Activated CD4-positive, alpha-beta T cell treated with anti-CD3 and anti-CD28 coated beads, Interleukin-2, amount 50 U/mL, for 24 hours (primary cell): ENCODE measurements at regions not wholly inside any gene's neighbourhood (a gene's known extent, or its start where the extent isn't known, plus 50 kb on each side); places are given as distances from the start of the nearest gene placed in this dataset.
"Not testable (repeated sequence)": the region's sequence is repeated elsewhere in the genome, so short reads cannot be mapped to it uniquely, and the experiment has no call there.

Source experiments
- DNase-seq, 2 donors: peaks; one replicate each; pipeline ENCODE4 v3.0.0-alpha.2; 2020; ENCODE audit warnings: low read depth in 1 of 2, low spot score in 1 of 2

- no peak for DNase-seq
Measured at GRCh38 chr16:86881861-86882273, 303.5 kb downstream of the FOXL1 start.

DNA sequence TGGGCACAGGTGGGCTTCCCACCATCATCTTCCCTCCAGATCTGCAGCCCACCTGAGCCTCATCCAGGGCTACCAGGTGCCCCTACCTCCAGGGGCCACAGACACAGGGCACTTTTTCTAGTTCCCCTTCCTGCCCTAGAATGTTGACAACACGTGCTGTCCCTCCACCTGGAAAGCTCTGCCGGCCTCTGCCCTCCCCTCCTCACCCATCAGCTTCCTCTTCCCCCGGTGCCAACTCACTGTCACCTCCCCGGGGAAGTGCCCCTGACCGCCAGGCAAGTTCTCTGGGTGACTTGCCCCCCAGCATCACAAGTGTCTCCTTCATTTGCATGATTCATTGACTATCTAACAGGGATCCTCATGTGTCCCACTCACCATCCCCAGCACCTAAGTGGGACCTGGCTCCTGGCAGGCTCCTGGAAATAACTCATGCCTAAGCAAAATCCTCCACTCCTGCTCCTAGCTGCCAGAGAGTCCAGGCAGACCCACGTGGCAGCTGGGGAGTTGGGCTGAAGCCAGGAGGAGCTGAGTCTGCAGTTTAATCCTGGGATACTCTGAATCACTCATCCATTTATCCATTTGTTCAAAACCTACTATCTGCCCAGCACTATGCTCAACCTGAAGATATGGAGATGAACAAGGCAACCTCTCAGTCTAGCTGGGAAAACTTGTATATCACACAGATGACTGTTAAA lies 304.4 kb downstream of the FOXL1 start:
- no peak for DNase-seq

GRCh38 chr16:86883583-86884389 lies 305.4 kb downstream of the FOXL1 start:
- no peak for DNase-seq

DNA sequence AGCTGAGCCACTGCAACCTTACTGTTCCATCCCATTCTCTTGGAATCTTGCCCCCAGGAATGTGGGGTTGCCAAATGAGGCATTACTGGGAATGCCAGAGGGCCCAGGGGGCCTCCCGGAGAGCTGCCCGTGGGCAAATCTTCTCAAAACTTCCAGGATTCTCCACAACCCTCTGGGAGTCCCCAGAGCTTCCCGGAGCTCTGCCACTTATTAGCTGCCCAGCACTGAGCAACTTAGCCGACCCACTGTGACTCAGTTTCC lies 306.0 kb downstream of the FOXL1 start:
- DNase-seq: no peak

DNA sequence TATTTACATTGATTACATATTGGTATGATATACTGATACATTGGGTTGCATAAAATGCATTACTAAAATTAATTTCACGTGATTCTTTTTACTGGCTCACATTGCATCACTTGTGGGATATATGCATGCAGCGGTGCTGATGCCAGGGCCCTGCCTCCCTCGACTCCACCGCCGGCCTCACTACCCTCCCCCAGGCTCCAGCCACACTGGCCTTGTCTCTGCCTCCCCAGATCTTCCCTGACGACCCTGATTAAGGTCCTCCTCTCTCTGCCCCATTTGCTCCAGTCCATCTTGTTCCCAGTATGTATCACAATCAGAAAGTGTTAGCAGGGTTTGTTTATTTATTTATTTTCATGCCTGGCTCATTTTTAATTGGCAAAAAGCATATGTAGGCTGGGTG lies 306.8 kb downstream of the FOXL1 start:
- DNase-seq: no peak

DNA sequence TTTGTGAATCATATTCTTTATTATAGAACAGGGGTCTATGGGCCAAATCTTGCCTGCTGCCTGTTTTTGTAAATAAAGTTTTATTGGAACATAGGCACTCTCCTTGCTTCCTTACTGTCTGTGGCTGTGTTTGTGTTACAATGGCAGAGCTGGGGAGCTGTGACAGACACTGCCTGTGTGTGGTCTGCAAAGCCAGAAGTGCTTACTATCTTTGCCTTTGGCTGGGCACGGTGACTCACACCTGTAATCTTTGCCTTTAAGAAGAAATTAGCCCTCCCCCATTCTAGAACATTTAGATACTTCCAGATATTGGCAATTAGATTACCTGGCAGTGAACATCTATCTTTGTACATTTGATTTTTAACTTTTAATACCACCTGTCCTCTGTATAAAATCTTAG lies 308.3 kb downstream of the FOXL1 start:
- no peak for DNase-seq

DNA sequence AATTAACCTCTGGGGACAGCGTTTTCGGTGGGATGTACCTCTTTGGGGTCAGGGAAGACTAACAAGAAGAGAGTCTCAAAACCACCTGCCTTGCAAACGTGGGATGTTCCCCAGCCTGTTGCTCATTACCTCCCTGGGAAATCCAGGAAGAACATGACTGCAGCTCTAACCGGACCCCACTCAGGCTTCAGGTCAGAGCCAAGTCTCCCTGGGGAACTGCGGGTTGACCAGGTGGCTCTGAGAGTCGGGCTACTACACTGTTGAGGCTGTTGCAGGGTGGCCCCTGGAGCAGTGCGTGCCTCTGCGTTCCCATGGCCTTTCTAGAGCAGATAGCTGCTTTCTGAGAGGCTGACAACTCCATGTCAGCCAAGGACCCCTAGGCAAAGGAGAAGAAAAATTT lies 309.1 kb downstream of the FOXL1 start:
- no peak for DNase-seq

DNA sequence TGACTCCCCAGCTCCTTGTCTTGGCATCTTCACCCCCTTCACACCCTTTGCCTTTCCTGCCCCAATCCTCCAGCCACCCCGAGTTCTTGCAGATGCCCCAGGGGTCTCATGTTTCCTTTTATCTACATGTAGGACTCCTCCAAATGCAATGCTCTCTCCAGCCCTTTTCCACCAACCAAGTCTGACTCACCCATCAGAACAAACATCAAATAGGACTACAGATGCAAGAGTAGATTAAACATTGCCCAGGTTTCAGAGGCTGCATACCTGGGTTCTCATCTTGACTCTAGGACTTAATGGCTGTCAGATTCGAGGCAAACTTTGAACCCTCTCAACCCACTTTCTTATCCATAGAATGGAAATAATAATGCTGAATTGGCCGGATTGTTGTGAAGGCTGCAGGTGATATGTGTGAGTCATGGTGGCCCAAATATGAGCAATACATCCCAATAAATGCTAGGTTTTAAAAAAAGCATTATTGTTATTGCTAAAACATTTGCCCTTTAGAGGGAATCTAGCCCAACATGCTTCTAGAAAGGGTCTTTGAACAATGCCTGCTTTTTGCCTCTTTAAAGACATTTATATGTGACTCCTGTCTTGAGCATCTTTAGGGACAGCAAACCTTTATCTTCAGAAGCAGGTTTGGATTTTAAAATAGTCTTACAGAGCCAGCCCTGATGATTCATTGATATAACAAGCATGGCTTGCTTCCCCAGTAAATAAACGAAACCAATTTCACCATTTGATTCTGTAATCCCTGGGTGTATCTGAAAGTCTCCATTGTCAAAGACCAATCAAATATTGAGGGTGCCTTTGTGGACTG lies 310.1 kb downstream of the FOXL1 start:
- DNase-seq: no peak

DNA sequence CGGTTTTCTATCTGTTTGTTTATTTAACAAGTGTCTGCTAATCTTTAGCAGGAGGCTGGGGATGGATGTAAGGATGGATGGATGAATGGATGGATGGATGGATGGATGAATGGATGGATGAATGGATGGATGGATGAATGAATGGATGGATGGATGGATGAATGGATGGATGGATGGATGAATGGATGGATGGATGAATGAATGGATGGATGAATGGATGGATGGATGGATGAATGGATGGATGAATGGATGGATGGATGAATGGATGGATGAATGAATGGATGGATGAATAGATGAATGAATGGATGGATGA lies 310.7 kb downstream of the FOXL1 start:
- DNase-seq: not testable (repeated sequence)

DNA sequence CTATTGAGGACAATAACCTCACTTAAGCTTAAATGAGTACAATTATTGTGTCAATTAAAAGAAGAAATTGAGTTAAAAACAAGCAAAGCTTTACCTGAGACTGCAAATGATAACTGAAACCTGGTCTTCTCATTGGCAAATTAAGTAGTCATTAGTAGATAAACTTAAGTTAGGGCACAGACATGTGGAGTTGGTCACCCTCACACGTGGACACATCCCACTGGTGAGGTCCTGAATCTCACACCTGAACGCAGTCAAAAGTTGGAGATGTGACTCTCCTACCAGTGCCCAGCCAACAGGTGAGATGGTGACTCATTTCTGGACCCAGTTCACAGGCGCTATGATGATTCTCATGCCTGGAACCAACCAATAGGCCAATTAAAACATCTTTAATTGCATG lies 311.6 kb downstream of the FOXL1 start:
- DNase-seq: no peak

- no peak for DNase-seq
Measured at GRCh38 chr16:86891121-86891520, 312.8 kb downstream of the FOXL1 start.

GRCh38 chr16:86891631-86892030 lies 313.3 kb downstream of the FOXL1 start:
- no peak for DNase-seq

GRCh38 chr16:86892509-86892908 lies 314.2 kb downstream of the FOXL1 start:
- no peak for DNase-seq

GRCh38 chr16:86893506-86893905 lies 315.2 kb downstream of the FOXL1 start:
- no peak for DNase-seq

- no peak for DNase-seq
Measured at GRCh38 chr16:86894029-86894567, 315.7 kb downstream of the FOXL1 start.

DNA sequence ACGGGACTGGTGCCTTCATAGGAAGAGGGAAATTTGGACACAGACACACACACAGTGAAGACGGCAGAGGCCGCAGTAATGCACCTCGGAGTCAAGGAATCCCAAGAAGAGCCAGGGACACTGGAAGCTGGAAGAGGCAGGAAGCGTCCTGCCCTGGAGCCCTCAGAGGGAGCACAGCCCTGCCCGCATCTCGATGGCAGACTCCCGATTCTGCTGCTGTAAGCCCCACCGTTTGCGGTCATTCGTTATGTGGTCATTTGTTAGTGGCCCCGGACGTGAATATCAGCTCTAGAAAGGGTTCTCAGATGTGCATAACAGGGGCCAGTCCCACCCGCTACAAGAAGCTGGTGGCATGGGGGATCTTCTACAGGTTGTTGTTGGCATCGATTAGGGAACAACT lies 316.6 kb downstream of the FOXL1 start:
- no peak for DNase-seq

DNA sequence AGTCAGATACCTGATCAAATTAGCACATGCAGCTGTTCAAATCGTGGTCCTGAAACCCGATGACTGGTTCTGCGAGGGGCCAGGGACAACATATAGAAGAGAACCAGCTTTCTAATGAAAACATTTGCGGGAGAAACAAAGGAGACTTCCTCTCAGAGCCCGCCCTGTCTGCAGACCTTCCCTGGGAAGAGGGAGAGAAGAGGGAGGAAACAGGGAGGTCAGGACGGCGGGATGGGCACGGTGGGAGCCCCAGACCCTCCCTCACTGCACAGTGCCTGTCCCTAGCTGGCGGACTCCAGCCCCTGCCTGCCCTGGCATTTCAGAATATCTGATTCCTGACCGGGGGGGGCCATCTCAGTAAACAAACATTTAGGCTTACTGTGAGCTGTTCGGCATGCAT lies 317.3 kb downstream of the FOXL1 start:
- DNase-seq: no peak

DNA sequence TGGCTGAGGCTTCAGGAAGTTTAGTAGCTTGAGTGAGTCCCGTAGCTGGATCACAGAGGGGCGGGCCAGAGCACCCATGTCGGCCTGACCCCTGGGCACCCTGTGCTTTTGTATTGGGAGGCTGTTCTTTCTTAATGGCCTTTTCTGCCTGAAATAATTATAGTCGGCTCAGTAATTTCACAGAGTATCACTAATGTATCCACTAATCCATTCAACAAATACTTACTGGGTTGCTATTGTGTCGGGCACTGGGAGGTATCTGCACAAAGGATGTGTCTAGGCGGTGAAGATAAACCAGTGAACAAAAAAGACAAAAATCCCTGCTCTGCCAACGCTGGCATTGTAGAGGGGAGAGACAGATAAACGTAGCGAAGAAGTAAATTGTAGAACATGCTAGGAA lies 318.6 kb downstream of the FOXL1 start:
- no peak for DNase-seq

DNA sequence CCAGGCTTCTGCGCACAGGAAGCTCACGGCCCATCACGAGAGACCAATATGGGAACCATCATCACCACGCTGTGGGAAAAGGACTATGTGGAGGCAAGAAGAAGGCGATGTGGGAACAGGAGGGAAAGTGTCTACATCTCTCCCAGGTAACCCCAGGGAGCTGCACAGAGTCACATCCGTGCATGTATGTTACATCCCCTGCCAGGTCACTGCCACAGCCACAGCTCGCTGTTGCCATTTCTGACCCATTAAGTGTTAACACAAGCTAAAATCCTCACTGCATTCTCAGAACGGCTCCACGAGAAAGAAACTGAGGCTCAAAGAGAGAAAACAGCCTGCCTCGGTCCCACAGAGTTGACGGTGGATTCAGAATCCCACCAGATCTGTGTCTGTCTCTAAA lies 319.1 kb downstream of the FOXL1 start:
- DNase-seq: no peak

GRCh38 chr16:86898386-86898785 lies 320.0 kb downstream of the FOXL1 start:
- no peak for DNase-seq

DNA sequence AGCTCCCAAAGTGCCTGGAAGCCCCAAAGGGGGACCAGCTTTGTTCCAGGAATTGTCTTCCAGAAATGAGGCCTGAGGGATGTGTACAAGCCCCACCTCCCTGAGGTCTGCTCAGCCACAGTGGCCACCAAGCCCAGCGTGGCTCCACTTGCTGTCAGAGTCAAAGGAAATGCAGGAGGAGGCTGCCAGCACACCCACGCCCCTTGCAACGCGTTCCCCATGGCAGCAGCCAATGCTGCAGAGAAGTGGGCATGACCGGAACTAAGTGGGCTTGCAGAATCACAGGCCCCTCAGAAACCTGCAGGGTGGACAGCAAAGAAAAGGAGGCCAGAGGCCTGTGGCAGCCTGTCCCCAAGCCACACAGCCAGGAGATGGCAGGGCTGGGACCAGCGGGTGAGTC lies 320.8 kb downstream of the FOXL1 start:
- no peak for DNase-seq

- no peak for DNase-seq
Measured at GRCh38 chr16:86899757-86900156, 321.4 kb downstream of the FOXL1 start.
